GM12878 (cell line): ENCODE measurements at regions not wholly inside any gene's neighbourhood (a gene's known extent, or its start where the extent isn't known, plus 50 kb on each side); places are given as distances from the start of the nearest gene placed in this dataset.

Experiments
- ATAC-seq: fragments of 200-7000 bp; cut with Tn5 transposase; 3 replicates; pipeline ENCODE4 v1.9.1; 2020; ENCODE audit warnings: mild to moderate bottlenecking, moderate library complexity
- BruUV-seq: library from RNA; stranded (reverse); fragments of 400-500 nt; replicated peaks from 2 replicates; lab custom pipeline; 2021; lab: Mats Ljungman, UMichigan
- CTCF ChIA-PET: fragments of 300-600 bp; sonication (Branson Sonifier 250); formaldehyde crosslinking; extraction: SDS; loops from one replicate; lab custom pipeline; 2021; ENCODE audit warnings: inconsistent platforms; lab: Yijun Ruan, JAX
- POLR2A ChIA-PET: fragments of 350-600 bp; formaldehyde crosslinking; extraction: SDS; loops from one replicate; lab custom pipeline; 2021; ENCODE audit warnings: inconsistent platforms; lab: Charles Lee
- RAD21 ChIA-PET: fragments of 300-600 bp; sonication (Branson Sonifier 250); formaldehyde crosslinking; loops from one replicate; lab custom pipeline; 2023; ENCODE audit warnings: antibody characterized with exemption; ENCODE audit not compliant: unreplicated experiment; lab: Charles Lee
- SMC1A ChIA-PET: fragments of 300-600 bp; sonication (Branson Sonifier 250); formaldehyde crosslinking; loops from one replicate; lab custom pipeline; 2023; ENCODE audit not compliant: unreplicated experiment, uncharacterized antibody; lab: Charles Lee
- DNase-seq: peaks from one replicate; pipeline ENCODE4 v3.0.0-alpha.2; 2011; ENCODE audit warnings: low read depth, low spot score
- FAIRE-seq: peaks from 3 replicates; lab custom pipeline; 2011; peaks lifted over from hg19 to GRCh38; lab: Jason Lieb, UNC
- H2AFZ ChIP-seq: 2 replicates; pipeline ENCODE4 v1.6.0; 2011; ENCODE audit warnings: low read depth, low read length, control low read depth; ENCODE audit not compliant: control insufficient read depth
- H3K27ac ChIP-seq: 2 replicates; pipeline ENCODE4 v1.5.1; 2011; ENCODE audit warnings: control low read depth; ENCODE audit not compliant: control insufficient read depth, insufficient read depth
- H3K27me3 ChIP-seq, 2 experiments: replicated peaks in 1 of 2; 2 replicates each; pipeline versions ENCODE4 v1.6.0 to v1.6.1; 2011; ENCODE audit warnings: low read length in 1 of 2; ENCODE audit not compliant: control insufficient read depth in 2 of 2, insufficient read depth in 2 of 2
- H3K36me3 ChIP-seq, 2 experiments: 2 replicates each; pipeline ENCODE4 v1.5.1; 2011; ENCODE audit warnings: low read length in 1 of 2; ENCODE audit not compliant: control insufficient read depth in 2 of 2, insufficient read depth in 2 of 2
- H3K4me1 ChIP-seq: 2 replicates; pipeline ENCODE4 v1.6.1; 2011; ENCODE audit warnings: mild to moderate bottlenecking, low read length, moderate library complexity, mixed read lengths; ENCODE audit not compliant: control insufficient read depth, insufficient read depth
- H3K4me2 ChIP-seq: 2 replicates; pipeline ENCODE4 v1.6.0; 2011; ENCODE audit warnings: control low read depth; ENCODE audit not compliant: control insufficient read depth, insufficient read depth
- H3K4me3 ChIP-seq: fragments of 200-600 bp; sonication (generic); 2 replicates; pipeline ENCODE4 v1.5.1; 2016
- H3K79me2 ChIP-seq: 2 replicates; pipeline ENCODE4 v1.6.0; 2011; ENCODE audit warnings: low read length; ENCODE audit not compliant: control insufficient read depth, insufficient read depth
- H3K9ac ChIP-seq: 2 replicates; pipeline ENCODE4 v1.8.0; 2011; ENCODE audit warnings: low read length, control low read depth, mixed read lengths; ENCODE audit not compliant: control insufficient read depth, insufficient read depth
- H3K9me3 ChIP-seq: replicated peaks from 3 replicates; pipeline ENCODE4 v1.5.1; 2011; ENCODE audit warnings: mild to moderate bottlenecking, low read length; ENCODE audit not compliant: control insufficient read depth, insufficient read depth
- H4K20me1 ChIP-seq: 2 replicates; pipeline ENCODE4 v1.6.0; 2011; ENCODE audit not compliant: control insufficient read depth, insufficient read depth
- E4F1 ChIP-seq: fragments of 450-650 bp; IDR thresholded peaks from 2 replicates; pipeline ENCODE4 v1.6.1; 2018; ENCODE audit warnings: borderline replicate concordance, mild to moderate bottlenecking; ENCODE audit not compliant: partially characterized antibody
- MEF2A ChIP-seq: IDR thresholded peaks from 2 replicates; pipeline ENCODE4 v1.6.1; 2011; ENCODE audit warnings: low read depth, mild to moderate bottlenecking, low read length, moderate library complexity; ENCODE audit not compliant: insufficient read depth
- MTA3 ChIP-seq: IDR thresholded peaks from 2 replicates; pipeline ENCODE4 v1.6.1; 2012; ENCODE audit warnings: low read length, inconsistent platforms, borderline replicate concordance
- RAD21 ChIP-seq: IDR thresholded peaks from 2 replicates; pipeline ENCODE4 v1.6.1; 2011; ENCODE audit warnings: mild to moderate bottlenecking, low read depth, low read length, moderate library complexity; ENCODE audit not compliant: insufficient read depth
- TCF12 ChIP-seq: IDR thresholded peaks from 2 replicates; pipeline ENCODE4 v1.6.1; 2011; ENCODE audit warnings: low read depth, mild to moderate bottlenecking, low read length
- TCF3 ChIP-seq: IDR thresholded peaks from 2 replicates; pipeline ENCODE4 v1.6.1; 2012; ENCODE audit warnings: low read depth, mild to moderate bottlenecking, low read length, borderline replicate concordance; ENCODE audit not compliant: insufficient read depth
- WGBS: methylation state at CpG from one replicate; pipeline ENCODE4 v1.1.6; 2016; ENCODE audit warnings: low lambda C conversion rate; ENCODE audit not compliant: insufficient replicate concordance, insufficient coverage; ENCODE audit errors: missing lambda C conversion rate; 5-methylcytosine and 5-hydroxymethylcytosine counted together
- in situ Hi-C: fragments of 300-500 bp; cut with MboI; formaldehyde crosslinking; loops from 9 replicates; pipeline ENCODE4 v1.14.3; 2018; ENCODE audit warnings: mixed read lengths
- intact Hi-C: fragments of 100-400 bp; cut with micrococcal nuclease; formaldehyde crosslinking; loops from one replicate; pipeline ENCODE4 v1.14.2; 2022; ENCODE audit not compliant: unreplicated experiment

DNA sequence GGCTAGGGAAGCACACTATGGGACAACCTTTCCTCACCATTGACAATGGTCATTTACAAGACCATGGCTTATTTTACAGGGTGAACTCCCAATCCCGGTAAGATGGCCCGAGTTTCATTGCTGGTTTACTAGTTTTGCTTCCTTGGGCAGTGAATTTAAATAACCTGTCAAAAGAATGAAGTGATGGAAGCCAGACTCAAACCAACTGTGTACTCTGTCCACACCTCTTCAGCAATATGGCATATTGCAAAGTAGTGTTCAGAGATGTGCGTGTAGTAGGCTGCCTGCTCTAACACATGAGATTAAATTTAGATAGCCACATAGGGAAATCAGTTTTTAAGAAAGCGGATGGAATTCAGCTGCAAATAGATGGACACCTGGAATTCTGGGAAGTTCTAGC, 58.4 kb upstream of the USPL1 start:
- Histone ChIP-seq H3K4me2 (no peak overlapping the region), H3K4me1 (no peaks in the 10 kb centered on the region), H3K79me2 (no peaks in the 10 kb centered on the region), H3K9ac (no peak overlapping the region), H3K27me3 (no peaks in the 10 kb centered on the region), H2AFZ (no peak overlapping the region), H3K36me3 (no peaks in the 10 kb centered on the region), H3K4me3 (no peak overlapping the region), H3K9me3 (no peaks in the 10 kb centered on the region), H4K20me1 (no peaks in the 10 kb centered on the region), H3K27ac (no peak overlapping the region)
- CTCF ChIA-PET: no interaction called here
- intact Hi-C loops: loop anchor here (10.0 kb wide), 1 partner anchor 304 kb away; no protein-coding TSS in a partner anchor
- in situ Hi-C loops: no loop called here
- BruUV-seq: no TSS peak
- WGBS: 40% methylated on average over 4 of the region's 4 CpGs
- no peak for DNase-seq
- SMC1A ChIA-PET: interaction anchor here (0.6 to 0.9 kb wide), 2 partner anchors 49 to 50 kb away, joined by 3 read pairs; no protein-coding TSS in a partner anchor
- POLR2A ChIA-PET: no interaction called here
- no peak for TF ChIP-seq E4F1
- no peak for TF ChIP-seq TCF3
- no peak for TF ChIP-seq RAD21
- TF ChIP-seq MEF2A: no peak
- no peak for TF ChIP-seq MTA3
- no peak for TF ChIP-seq TCF12
- ATAC-seq: no peak
- RAD21 ChIA-PET: no interaction called here
- no peak for FAIRE-seq
